Stimulated activated CD8-positive, alpha-beta memory T cell treated with anti-CD3 and anti-CD28 coated beads, Interleukin-2, amount 100 ng/mL, for 48 hours (primary cell): ENCODE measurements at regions not wholly inside any gene's neighbourhood (a gene's known extent, or its start where the extent isn't known, plus 50 kb on each side); places are given as distances from the start of the nearest gene placed in this dataset.
"Not testable (repeated sequence)": the region's sequence is repeated elsewhere in the genome, so short reads cannot be mapped to it uniquely, and the experiment has no call there.

ENCODE experiments used
- DNase-seq, 2 donors: peaks; one replicate each; pipeline ENCODE4 v3.0.0-alpha.2; 2020; ENCODE audit warnings: low read depth in 2 of 2

GRCh38 chr10:25805986-25806385 lies 128.0 kb upstream of the MYO3A start:
- no peak for DNase-seq

DNA sequence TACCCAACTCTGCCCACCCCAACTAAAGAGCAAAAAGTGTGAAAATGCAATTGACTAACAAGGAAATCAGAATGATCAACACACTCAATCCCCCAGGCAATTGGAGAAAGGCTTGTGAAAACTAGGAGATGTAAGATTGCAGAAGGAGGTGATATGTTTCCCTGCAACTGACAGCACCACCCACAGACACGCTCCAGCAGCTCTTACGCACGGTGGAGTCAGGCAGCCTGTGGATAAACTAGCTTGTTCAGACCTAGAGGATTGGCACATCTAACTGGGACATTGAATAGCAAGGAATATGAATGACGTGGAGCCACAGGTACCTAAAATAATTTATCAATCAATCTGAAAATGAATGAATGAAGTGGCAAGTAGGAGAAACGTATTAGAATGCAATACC lies 125.7 kb upstream of the MYO3A start:
- DNase-seq = no peak

- no peak for DNase-seq
Observed at GRCh38 chr10:25811052-25811685, 122.9 kb upstream of the MYO3A start.

DNA sequence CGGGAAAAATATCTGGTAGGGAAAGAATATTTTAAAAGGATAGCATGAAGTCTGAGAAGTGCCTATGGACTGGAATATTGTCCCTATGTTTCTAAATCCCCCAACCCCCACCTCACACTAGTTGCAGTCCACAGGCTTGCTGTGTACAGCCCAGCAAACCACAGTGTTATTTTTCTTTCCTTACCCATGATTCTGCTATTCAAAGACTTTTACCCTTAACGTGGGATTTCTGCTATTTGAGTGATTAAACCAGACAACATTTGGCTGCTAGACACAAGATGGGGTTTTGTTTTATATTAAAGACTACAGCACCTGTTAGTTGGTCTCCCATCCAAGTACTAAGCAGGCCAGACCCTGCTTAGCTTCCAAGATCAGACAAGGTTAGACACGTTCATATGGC lies 120.5 kb upstream of the MYO3A start:
- no peak for DNase-seq

- DNase-seq = no peak
Observed at GRCh38 chr10:25815236-25815635, 118.8 kb upstream of the MYO3A start.

DNA sequence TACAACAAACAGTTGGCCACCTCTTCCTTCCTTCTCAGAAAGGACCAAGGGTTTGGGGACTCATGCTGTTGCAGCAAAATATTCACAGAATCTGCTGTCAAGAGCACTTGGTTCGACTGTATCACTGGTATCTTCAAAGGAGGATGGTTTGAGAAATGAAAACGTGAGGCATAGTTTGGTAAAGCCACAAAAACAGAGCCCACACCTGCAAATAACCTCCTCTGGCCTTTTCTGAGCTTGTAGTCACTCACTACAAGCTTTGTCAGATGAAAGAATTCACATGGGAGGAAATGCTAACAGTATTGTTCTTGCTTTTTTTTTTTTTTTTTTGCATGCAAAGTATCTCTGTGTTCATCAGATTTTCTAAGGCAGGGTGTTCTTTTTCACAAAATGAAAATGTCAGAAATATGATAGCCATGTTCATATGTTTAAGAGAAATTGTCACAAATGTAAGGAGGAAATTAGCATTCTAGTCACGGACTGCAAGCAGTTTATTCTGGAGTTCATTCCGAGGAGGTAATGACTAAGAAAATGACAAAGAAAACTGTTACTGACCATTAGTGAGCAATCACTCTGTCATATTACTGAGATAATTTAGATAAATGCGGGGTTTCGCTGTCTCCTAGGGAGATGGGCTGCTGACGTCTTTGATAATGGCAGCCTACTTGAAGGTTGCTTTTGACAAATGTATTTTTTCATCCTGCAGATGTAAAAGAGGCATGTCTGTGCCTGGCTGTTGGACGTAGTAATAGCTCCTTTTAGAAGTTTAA lies 117.8 kb upstream of the MYO3A start:
- no peak for DNase-seq

DNA sequence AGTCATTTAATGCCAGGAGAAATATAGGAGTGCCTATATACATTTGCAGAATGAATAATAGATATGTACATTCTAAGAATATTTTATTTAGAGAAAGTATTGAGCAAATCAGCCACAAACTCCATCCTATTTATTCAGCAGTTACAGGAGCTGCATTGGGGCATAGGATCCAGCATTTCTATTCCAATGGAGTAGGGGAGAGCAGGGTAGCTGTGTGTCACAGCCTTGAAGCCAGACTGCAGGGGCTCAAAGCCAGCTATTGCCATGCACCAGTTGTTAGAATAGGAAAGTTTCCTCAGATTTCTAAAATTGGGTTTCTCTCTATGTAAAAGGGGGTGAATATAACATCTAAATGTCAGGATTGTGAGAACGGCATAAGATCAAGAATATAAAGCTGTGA lies 116.8 kb upstream of the MYO3A start:
- DNase-seq = no peak

- no peak for DNase-seq
Observed at GRCh38 chr10:25818751-25819150, 115.3 kb upstream of the MYO3A start.

- DNase-seq = no peak
Observed at GRCh38 chr10:25820472-25820871, 113.6 kb upstream of the MYO3A start.

GRCh38 chr10:25820874-25821273 lies 113.2 kb upstream of the MYO3A start:
- no peak for DNase-seq

DNA sequence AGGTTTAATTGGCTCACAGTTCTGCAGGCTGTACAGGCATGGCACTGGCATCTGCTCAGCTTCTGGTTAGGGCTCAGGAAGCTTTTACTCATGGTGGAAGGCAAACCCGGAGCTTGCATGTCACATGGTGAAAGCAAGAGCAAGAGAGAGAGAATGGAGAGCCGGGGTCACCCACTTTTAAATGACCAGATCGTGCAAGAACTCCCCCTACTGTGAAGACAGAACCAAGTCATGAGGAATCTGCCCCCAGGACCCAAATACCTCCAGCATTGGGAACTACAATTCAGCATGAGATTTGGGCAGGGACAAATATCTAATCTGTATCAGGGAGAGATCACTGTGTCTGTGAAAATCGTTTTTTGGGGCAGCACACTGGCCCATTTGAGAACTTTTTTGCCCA lies 110.0 kb upstream of the MYO3A start:
- no peak for DNase-seq

GRCh38 chr10:25828475-25828874 lies 105.6 kb upstream of the MYO3A start:
- no peak for DNase-seq

DNA sequence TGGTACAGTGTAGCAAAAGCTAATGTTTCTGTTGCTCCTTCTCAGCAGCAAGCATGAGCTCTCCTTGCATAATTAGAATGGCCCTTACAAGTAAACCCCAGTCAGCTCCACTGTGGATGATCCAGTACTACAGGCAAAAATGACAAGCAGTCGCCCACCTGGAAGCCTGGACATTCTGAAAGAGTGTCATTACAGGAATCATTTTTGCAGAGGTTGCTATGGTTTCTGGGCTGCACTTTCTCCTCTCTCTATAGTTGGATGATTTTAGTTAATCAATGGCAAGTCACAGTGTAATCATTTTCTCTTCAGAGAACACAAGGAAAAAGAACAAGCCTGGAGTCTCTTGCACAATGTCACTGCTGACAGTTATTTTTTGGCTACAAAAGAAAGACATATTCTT lies 102.9 kb upstream of the MYO3A start:
- no peak for DNase-seq

GRCh38 chr10:25839683-25840082 lies 94.3 kb upstream of the MYO3A start:
- no peak for DNase-seq

GRCh38 chr10:25840875-25841274 lies 93.2 kb upstream of the MYO3A start:
- not testable (repeated sequence) for DNase-seq

DNA sequence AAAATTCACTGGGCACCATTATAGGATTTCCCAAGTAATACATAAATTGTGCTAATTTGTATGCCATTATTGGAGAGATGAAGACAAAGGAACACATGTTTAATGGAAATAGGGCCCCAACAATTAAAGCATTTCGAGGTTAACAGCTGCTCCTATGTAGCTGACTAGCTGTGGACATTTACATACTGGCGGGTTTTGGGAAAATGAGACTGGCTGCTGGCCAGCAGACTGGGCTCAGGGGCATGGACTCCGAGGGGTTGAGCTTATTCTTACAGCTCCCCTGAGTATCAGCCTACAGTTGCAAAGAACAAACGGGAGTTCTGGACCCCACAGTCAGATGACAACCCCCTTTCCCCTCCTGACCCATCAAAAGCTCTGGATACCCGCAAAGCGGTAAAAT lies 91.9 kb upstream of the MYO3A start:
- DNase-seq = no peak

GRCh38 chr10:25843551-25844170 lies 90.4 kb upstream of the MYO3A start:
- no peak for DNase-seq

- not testable (repeated sequence) for DNase-seq
Observed at GRCh38 chr10:25844716-25845115, 89.3 kb upstream of the MYO3A start.

DNA sequence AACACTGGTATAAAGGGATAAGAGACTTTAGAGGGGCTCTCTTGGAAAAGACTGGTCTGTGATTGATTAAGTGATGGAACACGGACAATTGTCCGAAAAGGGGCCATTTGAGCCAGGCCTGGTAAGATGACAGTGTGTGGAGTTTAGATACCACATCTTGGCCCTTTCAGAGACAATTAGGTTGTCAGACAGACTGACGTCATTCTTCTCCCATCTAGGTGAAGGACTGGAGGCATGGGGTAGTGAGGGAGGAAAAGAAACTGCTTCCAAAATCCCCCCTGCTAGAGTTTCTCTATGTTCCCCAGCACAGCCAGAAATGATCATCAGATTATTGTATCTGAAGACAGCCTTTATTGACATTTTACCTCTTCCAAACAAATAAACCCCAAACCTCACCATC lies 84.8 kb upstream of the MYO3A start:
- no peak for DNase-seq

- DNase-seq = no peak
Observed at GRCh38 chr10:25849988-25850387, 84.0 kb upstream of the MYO3A start.

DNA sequence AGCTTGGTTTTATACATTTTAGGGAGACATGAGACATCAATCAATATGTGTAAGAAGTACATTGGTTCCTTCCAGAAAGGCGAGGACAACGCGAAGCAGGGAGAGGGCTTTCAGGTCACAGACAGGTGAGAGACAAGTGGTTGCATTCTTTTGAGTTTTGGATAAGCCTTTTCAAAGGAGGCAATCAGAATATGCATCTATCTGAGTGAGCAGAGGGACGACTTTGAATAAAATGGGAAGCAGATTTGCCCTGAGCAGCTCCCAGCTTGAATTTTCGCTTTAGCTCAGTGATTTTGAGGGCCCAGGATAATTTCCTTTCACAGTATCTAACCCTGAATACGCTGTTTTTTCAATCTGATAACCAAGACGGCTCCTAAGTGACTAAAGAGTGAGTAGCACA lies 82.5 kb upstream of the MYO3A start:
- DNase-seq = no peak

- no peak for DNase-seq
Observed at GRCh38 chr10:25852364-25852941, 81.6 kb upstream of the MYO3A start.

DNA sequence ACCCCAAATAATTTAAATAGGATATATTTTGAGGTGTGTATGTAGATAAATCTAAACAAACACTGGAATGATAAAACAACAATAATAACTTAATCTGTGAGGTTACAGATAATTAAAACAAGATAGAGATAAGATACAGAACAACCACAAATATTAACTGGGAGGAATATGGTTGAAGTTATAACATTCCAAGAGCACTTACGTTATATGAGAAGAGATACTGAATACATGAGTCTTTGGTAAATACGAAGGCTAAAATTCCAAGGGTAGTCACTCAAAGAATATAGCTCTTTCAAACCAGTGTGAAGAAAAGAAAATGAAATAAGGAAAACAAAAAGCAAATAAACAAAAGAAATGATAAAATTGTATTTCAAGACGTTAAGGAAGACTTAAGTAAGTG lies 76.0 kb upstream of the MYO3A start:
- no peak for DNase-seq
